ENCODE measurements at regions not wholly inside any gene's neighbourhood (a gene's known extent, or its start where the extent isn't known, plus 50 kb on each side); places are given as distances from the start of the nearest gene placed in this dataset.

GRCh38 chr1:219318826-219319225 lies 145.1 kb downstream of the LYPLAL1 start:
- TF ChIP-seq RAD21 (IDR thresholded peaks at IDR 0.05 in 1 of 2, conservative IDR thresholded peaks at IDR 0.05 in 1 of 2; ENCODE audit: low read depth in 2 of 2, low read length in 2 of 2) (no peak), POLR2A (IDR thresholded peaks at IDR 0.05; ENCODE audit: control extremely low read depth in 1 of 2, low read depth in 2 of 2, low read length in 2 of 2) (no peak), RFX5 (IDR thresholded peaks at IDR 0.05; ENCODE audit: borderline replicate concordance, low read depth, low read length) (no peak), TAF1 (IDR thresholded peaks at IDR 0.05; ENCODE audit: low read depth, low read length) (no peak), E2F6 (IDR thresholded peaks at IDR 0.05) (no peak), EZH2 (IDR thresholded peaks at IDR 0.05; ENCODE audit: low read depth, low read length, severe bottlenecking) (no peak), TAF7 (optimal IDR thresholded peaks at IDR 0.05; ENCODE audit: borderline replicate concordance, low read depth, low read length) (no peak), KDM5A (IDR thresholded peaks at IDR 0.05; ENCODE audit: low read length) (no peak)
- TF ChIP-seq, protein P1, sequence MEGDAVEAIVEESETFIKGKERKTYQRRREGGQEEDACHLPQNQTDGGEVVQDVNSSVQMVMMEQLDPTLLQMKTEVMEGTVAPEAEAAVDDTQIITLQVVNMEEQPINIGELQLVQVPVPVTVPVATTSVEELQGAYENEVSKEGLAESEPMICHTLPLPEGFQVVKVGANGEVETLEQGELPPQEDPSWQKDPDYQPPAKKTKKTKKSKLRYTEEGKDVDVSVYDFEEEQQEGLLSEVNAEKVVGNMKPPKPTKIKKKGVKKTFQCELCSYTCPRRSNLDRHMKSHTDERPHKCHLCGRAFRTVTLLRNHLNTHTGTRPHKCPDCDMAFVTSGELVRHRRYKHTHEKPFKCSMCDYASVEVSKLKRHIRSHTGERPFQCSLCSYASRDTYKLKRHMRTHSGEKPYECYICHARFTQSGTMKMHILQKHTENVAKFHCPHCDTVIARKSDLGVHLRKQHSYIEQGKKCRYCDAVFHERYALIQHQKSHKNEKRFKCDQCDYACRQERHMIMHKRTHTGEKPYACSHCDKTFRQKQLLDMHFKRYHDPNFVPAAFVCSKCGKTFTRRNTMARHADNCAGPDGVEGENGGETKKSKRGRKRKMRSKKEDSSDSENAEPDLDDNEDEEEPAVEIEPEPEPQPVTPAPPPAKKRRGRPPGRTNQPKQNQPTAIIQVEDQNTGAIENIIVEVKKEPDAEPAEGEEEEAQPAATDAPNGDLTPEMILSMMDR (IDR thresholded peaks at IDR 0.05; ENCODE audit: control extremely low read depth in 1 of 3, insufficient read depth in 1 of 3, low read depth in 1 of 3, low read length in 3 of 3): no peak
- TF ChIP-seq, protein P2, sequence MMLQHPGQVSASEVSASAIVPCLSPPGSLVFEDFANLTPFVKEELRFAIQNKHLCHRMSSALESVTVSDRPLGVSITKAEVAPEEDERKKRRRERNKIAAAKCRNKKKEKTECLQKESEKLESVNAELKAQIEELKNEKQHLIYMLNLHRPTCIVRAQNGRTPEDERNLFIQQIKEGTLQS (IDR thresholded peaks at IDR 0.05; ENCODE audit: insufficient read depth, low read depth, low read length): no peak
